ENCODE measurements at regions not wholly inside any gene's neighbourhood (a gene's known extent, or its start where the extent isn't known, plus 50 kb on each side); places are given as distances from the start of the nearest gene placed in this dataset.

DNA sequence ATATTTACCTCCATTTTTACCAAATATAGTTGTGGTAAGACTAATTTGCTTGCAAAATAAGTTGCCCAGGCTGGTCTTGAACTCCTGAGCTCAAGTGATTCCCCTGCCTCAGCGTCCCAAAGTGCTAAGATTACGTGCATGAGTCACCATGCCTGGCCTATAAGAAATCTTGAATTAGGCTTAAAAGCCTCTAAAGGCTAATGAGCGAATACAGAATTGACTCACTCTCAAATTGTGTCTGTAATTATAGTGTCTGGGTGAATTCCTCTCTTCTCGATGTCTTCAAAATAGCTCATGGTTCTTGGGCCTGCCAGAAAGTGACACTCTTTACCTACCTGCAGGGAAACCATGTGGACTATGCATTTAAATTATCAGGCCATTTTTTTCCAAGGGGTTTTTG lies 403.5 kb downstream of the SLC16A7 start:
- TF ChIP-seq, protein P1, sequence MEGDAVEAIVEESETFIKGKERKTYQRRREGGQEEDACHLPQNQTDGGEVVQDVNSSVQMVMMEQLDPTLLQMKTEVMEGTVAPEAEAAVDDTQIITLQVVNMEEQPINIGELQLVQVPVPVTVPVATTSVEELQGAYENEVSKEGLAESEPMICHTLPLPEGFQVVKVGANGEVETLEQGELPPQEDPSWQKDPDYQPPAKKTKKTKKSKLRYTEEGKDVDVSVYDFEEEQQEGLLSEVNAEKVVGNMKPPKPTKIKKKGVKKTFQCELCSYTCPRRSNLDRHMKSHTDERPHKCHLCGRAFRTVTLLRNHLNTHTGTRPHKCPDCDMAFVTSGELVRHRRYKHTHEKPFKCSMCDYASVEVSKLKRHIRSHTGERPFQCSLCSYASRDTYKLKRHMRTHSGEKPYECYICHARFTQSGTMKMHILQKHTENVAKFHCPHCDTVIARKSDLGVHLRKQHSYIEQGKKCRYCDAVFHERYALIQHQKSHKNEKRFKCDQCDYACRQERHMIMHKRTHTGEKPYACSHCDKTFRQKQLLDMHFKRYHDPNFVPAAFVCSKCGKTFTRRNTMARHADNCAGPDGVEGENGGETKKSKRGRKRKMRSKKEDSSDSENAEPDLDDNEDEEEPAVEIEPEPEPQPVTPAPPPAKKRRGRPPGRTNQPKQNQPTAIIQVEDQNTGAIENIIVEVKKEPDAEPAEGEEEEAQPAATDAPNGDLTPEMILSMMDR (IDR thresholded peaks at IDR 0.05; ENCODE audit: low read depth, low read length, poor library complexity, severe bottlenecking) = no peak
- TF ChIP-seq EZH2phosphoT487 (IDR thresholded peaks at IDR 0.05; ENCODE audit: borderline replicate concordance, low read length) = no peak

Data from DOHH2 (cell line).